Hypothalamus (tissue), 51 donors: ENCODE measurements at regions not wholly inside any gene's neighbourhood (a gene's known extent, or its start where the extent isn't known, plus 50 kb on each side); places are given as distances from the start of the nearest gene placed in this dataset.

Experiments used
- DNase-seq, 51 donors: peaks; one replicate each; lab custom pipeline; 2025; lab: John Stamatoyannopoulos, UW

- DNase-seq = no peak
These were observed 746.9 kb upstream of the CELF4 start for GRCh38 chr18:38312532-38312931.

- DNase-seq = no peak
These were observed 745.3 kb upstream of the CELF4 start for GRCh38 chr18:38310936-38311335.

DNA sequence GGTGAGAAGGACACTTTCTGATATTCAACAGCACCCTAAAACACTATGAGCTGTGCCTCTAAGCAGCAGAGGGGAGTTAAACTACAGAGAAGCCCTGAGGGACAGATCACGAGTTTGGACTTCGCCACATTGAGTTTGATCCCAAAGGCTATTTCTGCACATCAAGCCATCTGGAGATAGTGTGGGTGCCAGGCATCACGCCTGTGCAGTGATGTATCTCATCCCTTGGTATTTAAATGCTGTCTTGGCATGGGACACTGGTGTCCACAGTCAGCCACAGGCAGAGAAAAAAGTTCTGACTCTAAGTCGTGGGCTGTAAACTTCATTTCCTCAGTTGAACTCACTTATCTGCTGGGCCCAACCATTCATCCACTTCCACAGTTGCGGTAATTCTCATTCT is 742.3 kb upstream of the CELF4 start:
- DNase-seq = no peak

DNA sequence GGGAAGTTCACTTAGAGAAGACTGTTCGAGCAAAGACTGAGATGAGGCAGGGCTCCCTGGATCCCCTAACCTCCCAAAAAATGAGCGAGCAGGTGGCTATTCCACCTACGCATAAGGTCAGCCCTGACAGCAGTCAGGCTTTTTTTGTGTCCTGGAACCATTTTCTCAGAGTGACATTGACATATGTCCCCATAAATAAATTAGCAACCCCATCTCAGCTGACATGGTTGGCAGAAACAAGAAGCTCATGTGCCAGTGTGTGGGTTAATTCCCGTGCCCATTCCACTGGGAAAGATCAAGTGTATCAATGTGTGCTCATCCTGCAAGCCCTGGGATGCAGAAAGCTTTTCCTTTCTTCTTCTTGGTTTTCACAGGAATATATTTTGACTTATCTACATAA is 740.4 kb upstream of the CELF4 start:
- DNase-seq = no peak

DNA sequence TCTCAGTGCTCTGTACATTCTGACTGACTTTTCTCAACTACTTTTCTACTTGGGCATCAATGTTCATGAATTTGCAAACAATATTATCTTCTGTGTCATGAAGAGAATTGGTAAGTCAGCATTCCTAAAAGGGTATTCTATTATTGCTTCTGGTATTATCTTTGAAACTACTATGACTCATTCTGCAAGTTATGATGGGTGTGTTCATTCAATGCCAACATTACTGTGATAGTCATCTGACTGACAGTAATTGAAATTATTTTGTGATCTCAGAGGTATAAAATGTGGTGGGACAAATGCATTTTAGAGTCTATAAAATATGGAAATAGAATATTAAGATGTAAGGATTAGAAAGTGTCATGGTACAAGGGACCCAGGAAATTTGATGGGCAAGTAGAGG is 736.0 kb upstream of the CELF4 start:
- DNase-seq = no peak

GRCh38 chr18:38297910-38298309 is 732.3 kb upstream of the CELF4 start:
- DNase-seq = no peak

DNA sequence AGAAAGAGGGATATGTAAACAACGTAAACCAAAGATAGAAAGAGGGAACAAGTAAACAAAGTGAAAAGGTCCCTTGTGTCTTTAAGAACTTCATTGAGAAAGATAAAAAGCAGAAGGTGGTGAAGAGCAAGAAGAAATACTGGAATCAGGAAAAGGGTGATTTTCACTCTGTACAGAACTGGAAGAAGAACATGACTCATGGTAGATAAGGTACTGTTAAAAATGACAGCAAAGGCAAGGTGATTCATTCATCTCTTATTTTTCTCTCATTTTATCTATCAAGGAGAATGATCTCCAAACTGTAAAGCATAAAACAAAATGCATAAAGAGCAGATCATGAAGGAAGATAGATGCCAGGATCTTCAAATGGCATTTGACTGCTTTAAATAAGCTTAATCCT is 724.6 kb upstream of the CELF4 start:
- no peak for DNase-seq

GRCh38 chr18:38284972-38285371 is 719.4 kb upstream of the CELF4 start:
- DNase-seq = no peak

DNA sequence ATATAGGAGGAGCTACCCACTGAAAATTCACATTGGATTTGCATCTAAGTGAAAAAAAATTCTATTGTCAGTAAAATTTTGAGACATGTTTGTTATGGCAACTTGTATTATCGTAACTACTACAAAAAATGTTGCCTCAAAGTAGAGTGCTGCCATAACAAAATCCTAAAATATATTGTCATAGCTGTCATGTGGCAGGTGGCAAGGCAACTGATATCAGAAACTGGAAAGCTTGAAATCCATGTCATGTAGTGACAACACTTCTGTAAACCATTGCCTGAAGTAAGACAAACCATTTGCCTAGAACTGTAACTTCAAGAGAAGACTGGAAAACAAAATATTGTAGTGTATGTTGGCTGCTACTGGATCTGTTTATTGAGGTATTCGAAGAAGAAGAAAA is 697.5 kb upstream of the CELF4 start:
- DNase-seq = no peak

DNA sequence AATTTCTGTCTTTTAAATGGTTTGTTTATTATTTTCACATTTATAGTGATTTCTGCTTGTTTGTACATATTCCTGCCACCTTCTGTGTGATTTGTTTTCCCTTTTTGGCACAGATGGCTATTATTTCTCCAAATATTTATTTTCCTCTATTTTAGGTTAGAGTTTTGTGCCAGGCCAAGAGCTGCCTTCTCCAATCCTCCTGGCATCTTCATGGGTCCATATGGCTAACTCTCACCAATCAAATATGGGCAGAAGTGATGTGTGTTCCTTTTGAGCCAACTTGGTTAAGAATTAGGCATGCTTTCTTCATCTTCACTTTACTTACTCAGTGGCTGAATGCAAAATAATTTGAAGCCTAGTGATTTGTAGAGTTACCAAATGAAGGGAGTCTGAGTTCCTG is 697.1 kb upstream of the CELF4 start:
- no peak for DNase-seq

DNA sequence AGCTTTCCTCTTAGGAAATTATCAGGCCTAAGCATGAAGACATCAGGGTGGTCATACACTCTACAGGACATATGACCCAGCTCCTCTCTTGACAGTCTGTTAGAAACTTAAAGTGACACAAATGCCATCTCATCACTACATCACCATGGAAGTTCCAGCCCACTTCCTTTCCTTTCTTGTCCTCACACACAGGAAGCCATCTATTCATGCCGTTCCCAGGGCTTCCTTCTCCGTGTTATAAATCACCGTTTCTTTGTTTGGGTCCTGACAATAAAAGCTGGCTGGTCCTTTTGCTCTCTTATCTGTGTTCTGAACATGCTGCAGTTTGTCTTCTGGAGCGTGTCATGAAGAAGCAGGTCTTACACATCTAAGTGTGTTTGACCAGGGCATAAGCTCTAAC is 692.1 kb upstream of the CELF4 start:
- DNase-seq = no peak

GRCh38 chr18:38256366-38256765 is 690.8 kb upstream of the CELF4 start:
- no peak for DNase-seq

GRCh38 chr18:38250971-38251370 is 685.4 kb upstream of the CELF4 start:
- no peak for DNase-seq

DNA sequence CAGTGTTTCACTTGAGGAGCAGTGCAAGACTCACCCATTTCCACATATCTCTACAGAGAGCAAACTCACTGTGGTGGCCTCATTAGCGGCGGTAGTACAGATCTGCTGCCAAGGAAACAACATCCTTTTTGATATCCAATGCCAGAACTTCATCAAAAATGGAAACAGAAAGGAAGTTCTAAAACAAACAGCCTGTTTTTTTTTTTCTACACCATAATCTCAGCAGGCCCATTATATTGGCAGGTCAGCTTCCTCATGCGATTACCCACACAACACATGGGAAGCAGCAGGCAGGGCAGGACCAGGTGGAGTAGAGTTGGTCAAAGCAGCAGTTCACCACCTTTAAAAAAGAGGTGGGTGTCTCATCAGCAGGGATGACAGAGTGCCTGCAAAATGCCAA is 678.9 kb upstream of the CELF4 start:
- no peak for DNase-seq

- DNase-seq = no peak
These were observed 677.7 kb upstream of the CELF4 start for GRCh38 chr18:38243291-38243690.

GRCh38 chr18:38241736-38242135 is 676.1 kb upstream of the CELF4 start:
- no peak for DNase-seq

- DNase-seq = no peak
These were observed 675.6 kb upstream of the CELF4 start for GRCh38 chr18:38241216-38241615.

- no peak for DNase-seq
These were observed 674.0 kb upstream of the CELF4 start for GRCh38 chr18:38239606-38240005.

GRCh38 chr18:38237796-38238195 is 672.2 kb upstream of the CELF4 start:
- no peak for DNase-seq

DNA sequence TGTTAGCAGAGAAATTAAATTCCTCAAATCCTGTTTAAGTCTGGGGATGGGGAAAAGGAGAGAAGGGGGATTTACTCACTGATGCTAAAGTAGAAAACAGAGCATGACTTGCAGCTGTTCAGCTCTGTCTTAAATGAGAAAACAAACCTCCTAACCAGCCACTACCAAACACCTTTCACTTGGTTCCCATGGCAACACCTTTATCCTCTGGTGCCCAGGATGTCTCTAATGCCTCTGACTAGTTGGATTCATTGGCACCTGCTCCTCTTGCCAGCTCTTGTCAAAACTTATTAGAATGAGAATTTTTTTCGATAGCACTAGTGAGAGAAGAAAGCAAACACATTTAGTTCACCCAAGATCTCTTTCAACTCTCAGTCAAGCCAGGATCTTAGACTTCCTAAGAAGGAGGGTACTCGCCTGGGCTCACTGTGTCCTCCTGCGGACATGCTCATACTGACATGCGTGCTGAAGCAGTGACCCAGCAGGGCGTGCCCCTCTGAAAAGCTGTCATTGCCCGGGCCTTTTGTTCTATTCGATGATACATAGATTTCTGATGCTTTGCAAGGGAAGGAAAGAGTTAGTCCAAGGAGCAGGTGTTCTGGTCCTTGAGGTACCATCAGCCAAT is 656.0 kb upstream of the CELF4 start:
- DNase-seq = peak in 7 of 51 donors; percentile 0 to 16 (median 4)

- no peak for DNase-seq
These were observed 633.4 kb upstream of the CELF4 start for GRCh38 chr18:38198956-38199355.

DNA sequence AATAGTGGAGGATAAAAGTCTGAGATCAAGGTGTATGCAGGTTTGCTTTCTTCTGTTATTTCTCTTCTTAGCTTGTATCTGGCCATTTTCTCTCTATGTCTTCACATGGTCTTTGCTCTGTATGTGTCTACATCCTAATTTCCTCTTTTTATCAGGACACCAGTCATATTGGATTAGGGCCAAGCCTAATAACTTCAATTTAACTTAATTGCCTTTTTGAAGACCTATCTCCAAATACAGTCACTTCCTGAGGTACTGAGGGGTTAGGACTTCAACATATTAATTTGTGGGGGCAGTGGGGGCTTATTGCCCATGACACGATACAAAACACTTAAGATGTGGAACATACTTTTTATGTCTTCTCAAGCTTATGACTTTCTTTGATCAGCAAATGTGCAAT is 632.9 kb upstream of the CELF4 start:
- DNase-seq = no peak

DNA sequence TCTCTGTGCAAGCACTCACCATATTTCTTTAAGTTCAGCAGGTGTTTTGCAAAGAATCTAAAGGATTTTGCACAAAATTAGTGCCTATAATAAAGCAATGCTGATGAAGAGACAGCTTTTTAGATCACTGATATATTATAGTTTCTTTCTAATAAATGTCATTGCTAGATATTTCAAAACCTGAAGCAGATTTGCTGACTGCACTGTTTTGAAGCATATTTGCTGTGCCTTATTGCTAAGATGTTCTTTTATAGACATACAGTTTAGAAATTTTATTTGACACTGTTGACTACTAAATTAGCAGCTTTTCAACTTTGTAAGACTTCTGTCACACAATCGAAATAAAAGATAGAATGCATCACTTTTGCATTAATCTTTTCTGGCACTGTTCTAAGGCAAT is 620.9 kb upstream of the CELF4 start:
- no peak for DNase-seq
